Suprapubic skin (tissue), 4 donors: ENCODE measurements at regions not wholly inside any gene's neighbourhood (a gene's known extent, or its start where the extent isn't known, plus 50 kb on each side); places are given as distances from the start of the nearest gene placed in this dataset.

Experiments used
- DNase-seq, 2 donors: peaks; one replicate each; pipeline ENCODE4 v3.0.0-alpha.2; 2019; ENCODE audit warnings: low spot score in 2 of 2
- H3K27ac ChIP-seq: fragments of 200-600 bp; sonication (generic); one replicate; pipeline ENCODE4 v1.5.1; 2019
- H3K27me3 ChIP-seq: fragments of 200-600 bp; sonication (generic); one replicate; pipeline ENCODE4 v1.5.1; 2019
- H3K36me3 ChIP-seq: fragments of 200-600 bp; sonication (generic); one replicate; pipeline ENCODE4 v1.5.1; 2019
- H3K4me1 ChIP-seq: fragments of 200-600 bp; sonication (generic); one replicate; pipeline ENCODE4 v1.5.1; 2019
- H3K4me3 ChIP-seq: fragments of 200-600 bp; sonication (generic); one replicate; pipeline ENCODE4 v1.5.1; 2019; ENCODE audit warnings: mild to moderate bottlenecking
- H3K9me3 ChIP-seq: fragments of 200-600 bp; sonication (generic); one replicate; pipeline ENCODE4 v1.5.1; 2019
- CTCF ChIP-seq, 2 donors: fragments of 200-600 bp in 1 of 2; fragments of 450-650 bp in 1 of 2; sonication (generic) in 1 of 2; IDR thresholded peaks; one replicate each; pipeline ENCODE4 v1.5.1; 2016 to 2019; ENCODE audit warnings: antibody characterized with exemption in 2 of 2, mild to moderate bottlenecking in 1 of 2, moderate library complexity in 1 of 2
- EP300 ChIP-seq: sonication (generic); formaldehyde crosslinking; IDR thresholded peaks from one replicate; pipeline ENCODE4 v1.6.1; 2017; ENCODE audit warnings: antibody characterized with exemption
- POLR2A ChIP-seq, 2 donors: fragments of 450-650 bp; IDR thresholded peaks; one replicate each; pipeline ENCODE4 v1.6.1; 2017; ENCODE audit warnings: antibody characterized with exemption in 2 of 2, mild to moderate bottlenecking in 2 of 2, moderate library complexity in 2 of 2
- POLR2AphosphoS5 ChIP-seq, 3 donors: sonication (generic); formaldehyde crosslinking; IDR thresholded peaks; one replicate each; pipeline ENCODE4 v1.6.1; 2017; ENCODE audit warnings: antibody characterized with exemption in 3 of 3
- WGBS: methylation state at CpG from one replicate; pipeline ENCODE4 v1.1.5; 2018; 5-methylcytosine and 5-hydroxymethylcytosine counted together

DNA sequence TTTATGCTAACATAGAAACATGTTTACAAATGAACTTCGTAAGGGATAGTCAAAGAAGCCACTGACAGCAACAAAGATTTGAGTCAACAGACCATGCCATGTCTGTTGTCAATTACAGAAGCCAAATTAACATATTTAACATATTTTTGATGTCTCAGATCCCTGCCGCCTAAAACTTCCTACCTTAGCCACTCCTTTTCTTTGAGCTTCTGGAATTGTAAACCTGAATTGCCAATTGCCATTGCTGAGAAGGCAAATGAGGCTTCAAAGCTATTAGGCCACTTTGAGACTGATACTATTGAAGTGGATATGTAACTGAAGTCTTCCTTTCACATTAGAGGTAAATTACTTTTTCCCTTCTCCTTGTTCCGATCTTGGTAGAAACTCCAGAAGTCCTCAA lies 66.0 kb upstream of the DSEL start:
- Histone ChIP-seq H3K9me3 (no peaks in the 10 kb centered on the region), H3K36me3 (no peaks in the 10 kb centered on the region), H3K4me1 (no peaks in the 10 kb centered on the region), H3K4me3 (no peak overlapping the region), H3K27ac (no peak overlapping the region), H3K27me3 (no peaks in the 10 kb centered on the region)
- 46% methylated on average over 3 of the region's 3 CpGs for WGBS
- TF ChIP-seq CTCF (IDR thresholded peaks at IDR 0.05) = no peak
- DNase-seq = no peak

GRCh38 chr18:67581178-67581577 lies 64.7 kb upstream of the DSEL start:
- H3K4me3 ChIP-seq = no peak overlapping the region
- no peaks in the 10 kb centered on the region for H3K27me3 ChIP-seq
- no peak overlapping the region for H3K27ac ChIP-seq
- no peaks in the 10 kb centered on the region for H3K36me3 ChIP-seq
- no peak for DNase-seq
- H3K9me3 ChIP-seq = no peaks in the 10 kb centered on the region
- no peaks in the 10 kb centered on the region for H3K4me1 ChIP-seq
- 81% methylated on average over 2 of the region's 2 CpGs for WGBS
- TF ChIP-seq CTCF (IDR thresholded peaks at IDR 0.05) (no peak), POLR2AphosphoS5 (IDR thresholded peaks at IDR 0.05) (no peak), POLR2A (IDR thresholded peaks at IDR 0.05) (no peak), EP300 (no peak)

GRCh38 chr18:67577386-67577785 lies 60.9 kb upstream of the DSEL start:
- no peaks in the 10 kb centered on the region for H3K9me3 ChIP-seq
- no peak for DNase-seq
- no peak overlapping the region for H3K4me3 ChIP-seq
- no peaks in the 10 kb centered on the region for H3K27me3 ChIP-seq
- H3K27ac ChIP-seq = no peak overlapping the region
- TF ChIP-seq POLR2A (IDR thresholded peaks at IDR 0.05) = no peak
- TF ChIP-seq POLR2AphosphoS5 (IDR thresholded peaks at IDR 0.05) = no peak
- TF ChIP-seq CTCF (IDR thresholded peaks at IDR 0.05) = no peak
- TF ChIP-seq EP300 = no peak
- no peaks in the 10 kb centered on the region for H3K36me3 ChIP-seq
- H3K4me1 ChIP-seq = no peaks in the 10 kb centered on the region

- Histone ChIP-seq H3K9me3 (no peaks in the 10 kb centered on the region), H3K36me3 (no peaks in the 10 kb centered on the region), H3K4me3 (no peak overlapping the region), H3K4me1 (no peaks in the 10 kb centered on the region), H3K27ac (no peak overlapping the region), H3K27me3 (no peaks in the 10 kb centered on the region)
- 92% methylated on average over 3 of the region's 3 CpGs for WGBS
- no peak for DNase-seq
- no peak for TF ChIP-seq POLR2A (IDR thresholded peaks at IDR 0.05)
- TF ChIP-seq EP300 = no peak
- TF ChIP-seq POLR2AphosphoS5 (IDR thresholded peaks at IDR 0.05) = no peak
- TF ChIP-seq CTCF (IDR thresholded peaks at IDR 0.05) = no peak
Measured at GRCh38 chr18:67574749-67575148, 58.2 kb upstream of the DSEL start.

GRCh38 chr18:67568166-67568565 lies 51.6 kb upstream of the DSEL start:
- no peak for DNase-seq
- WGBS = 68% methylated on average over 2 of the region's 2 CpGs
- no peak overlapping the region for H3K4me3 ChIP-seq
- no peak for TF ChIP-seq POLR2A (IDR thresholded peaks at IDR 0.05)
- TF ChIP-seq CTCF (IDR thresholded peaks at IDR 0.05) = no peak
- TF ChIP-seq EP300 = no peak
- H3K4me1 ChIP-seq = no peaks in the 10 kb centered on the region
- H3K36me3 ChIP-seq = no peaks in the 10 kb centered on the region
- H3K9me3 ChIP-seq = no peaks in the 10 kb centered on the region
- no peaks in the 10 kb centered on the region for H3K27me3 ChIP-seq
- no peak overlapping the region for H3K27ac ChIP-seq
